C4-2B (cell line): ENCODE measurements at regions not wholly inside any gene's neighbourhood (a gene's known extent, or its start where the extent isn't known, plus 50 kb on each side); places are given as distances from the start of the nearest gene placed in this dataset.
"Not testable (repeated sequence)": the region's sequence is repeated elsewhere in the genome, so short reads cannot be mapped to it uniquely, and the experiment has no call there.

Experiments used
- H3K27ac ChIP-seq: fragments of 450-650 bp; 2 replicates; pipeline ENCODE4 v1.5.1; 2017
- ZFX ChIP-seq: fragments of 450-650 bp; IDR thresholded peaks from 2 replicates; pipeline ENCODE4 v1.6.1; 2017
- TF ChIP-seq, protein P1 (sequence below): fragments of 450-650 bp; conservative IDR thresholded peaks from 2 replicates; pipeline ENCODE4 v1.5.1; 2017; ENCODE audit warnings: mild to moderate bottlenecking

DNA sequence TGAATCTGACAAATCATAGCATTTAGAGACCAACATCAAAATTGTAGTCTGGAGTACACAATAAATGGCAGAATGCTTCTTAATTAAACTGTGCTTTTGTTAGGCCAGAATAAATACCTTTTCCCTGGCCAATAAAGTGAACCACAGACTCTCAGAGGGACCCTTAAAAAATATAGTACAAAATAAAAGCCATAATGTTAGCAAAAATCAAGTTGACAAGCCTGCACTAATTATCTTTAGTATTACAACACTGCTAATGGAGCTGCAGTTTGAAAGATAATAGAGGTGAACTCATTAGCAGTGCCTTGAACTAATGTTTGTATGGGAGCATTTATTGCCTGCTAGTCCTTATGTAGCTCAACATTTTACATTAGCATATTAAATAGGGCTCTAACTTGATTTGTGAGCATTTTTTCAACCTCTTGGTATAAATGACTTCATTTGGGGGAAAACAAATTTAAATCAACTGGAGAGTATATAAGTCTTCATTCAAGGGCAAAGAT lies 801.3 kb downstream of the EPHA3 start:
- no peak for TF ChIP-seq ZFX
- TF ChIP-seq, protein P1, sequence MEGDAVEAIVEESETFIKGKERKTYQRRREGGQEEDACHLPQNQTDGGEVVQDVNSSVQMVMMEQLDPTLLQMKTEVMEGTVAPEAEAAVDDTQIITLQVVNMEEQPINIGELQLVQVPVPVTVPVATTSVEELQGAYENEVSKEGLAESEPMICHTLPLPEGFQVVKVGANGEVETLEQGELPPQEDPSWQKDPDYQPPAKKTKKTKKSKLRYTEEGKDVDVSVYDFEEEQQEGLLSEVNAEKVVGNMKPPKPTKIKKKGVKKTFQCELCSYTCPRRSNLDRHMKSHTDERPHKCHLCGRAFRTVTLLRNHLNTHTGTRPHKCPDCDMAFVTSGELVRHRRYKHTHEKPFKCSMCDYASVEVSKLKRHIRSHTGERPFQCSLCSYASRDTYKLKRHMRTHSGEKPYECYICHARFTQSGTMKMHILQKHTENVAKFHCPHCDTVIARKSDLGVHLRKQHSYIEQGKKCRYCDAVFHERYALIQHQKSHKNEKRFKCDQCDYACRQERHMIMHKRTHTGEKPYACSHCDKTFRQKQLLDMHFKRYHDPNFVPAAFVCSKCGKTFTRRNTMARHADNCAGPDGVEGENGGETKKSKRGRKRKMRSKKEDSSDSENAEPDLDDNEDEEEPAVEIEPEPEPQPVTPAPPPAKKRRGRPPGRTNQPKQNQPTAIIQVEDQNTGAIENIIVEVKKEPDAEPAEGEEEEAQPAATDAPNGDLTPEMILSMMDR: no peak
- no peak overlapping the region for H3K27ac ChIP-seq

- TF ChIP-seq ZFX: no peak
- TF ChIP-seq, protein P1: no peak
- H3K27ac ChIP-seq: no peak overlapping the region
Measured at GRCh38 chr3:89912031-89912430, 804.6 kb downstream of the EPHA3 start.

DNA sequence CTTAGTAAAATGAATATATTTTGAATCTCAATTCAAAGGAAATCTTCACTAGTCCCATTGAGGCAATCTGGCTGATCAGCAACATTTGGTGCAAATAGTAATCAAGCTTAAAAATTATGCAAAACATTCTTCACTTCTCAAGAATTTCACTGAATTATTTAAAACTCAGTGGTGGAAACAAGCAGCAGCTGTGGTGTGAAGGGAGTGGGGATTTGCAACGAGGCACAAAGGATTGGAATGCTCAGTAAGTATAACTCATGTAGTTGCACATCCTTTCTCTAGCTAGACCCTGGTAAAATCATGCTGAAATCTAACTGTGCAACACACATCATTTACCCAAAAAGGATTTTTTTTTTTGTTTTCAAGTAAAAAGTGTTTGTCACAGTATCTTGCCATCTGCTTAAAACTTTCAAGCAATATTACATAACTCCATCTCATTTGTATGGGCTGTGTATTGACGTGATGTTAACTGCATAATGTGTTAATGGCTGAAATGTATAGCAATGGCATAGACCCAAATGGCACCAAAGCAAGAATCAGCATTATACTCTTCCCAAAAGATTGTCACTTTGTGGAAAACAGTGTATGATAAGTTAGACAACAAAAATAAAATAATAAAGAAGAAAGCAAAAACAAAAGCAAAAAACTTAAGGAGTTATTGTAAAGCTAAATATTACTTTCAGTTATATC lies 816.6 kb downstream of the EPHA3 start:
- H3K27ac ChIP-seq: no peak overlapping the region
- TF ChIP-seq, protein P1: no peak
- TF ChIP-seq ZFX: no peak

DNA sequence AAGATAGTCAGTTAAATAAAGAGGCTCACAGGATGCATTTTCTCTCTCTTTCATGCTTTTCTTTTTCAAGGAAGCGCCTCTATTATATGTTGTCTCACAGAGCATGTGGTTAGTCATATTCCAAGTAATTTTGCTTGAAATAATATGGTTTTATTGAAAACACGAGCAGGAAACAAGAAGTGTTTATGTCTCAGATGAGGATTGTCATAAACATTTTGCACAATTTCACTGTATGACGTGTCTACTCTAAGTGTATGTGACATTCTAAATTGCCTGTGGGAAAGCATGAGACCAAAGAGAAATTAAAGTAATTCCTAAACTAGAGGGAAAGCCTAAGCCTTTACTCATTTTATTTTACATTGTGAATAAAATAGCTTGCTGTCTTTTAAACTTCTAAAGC lies 818.6 kb downstream of the EPHA3 start:
- H3K27ac ChIP-seq: no peak overlapping the region
- TF ChIP-seq ZFX: no peak
- TF ChIP-seq, protein P1: no peak

DNA sequence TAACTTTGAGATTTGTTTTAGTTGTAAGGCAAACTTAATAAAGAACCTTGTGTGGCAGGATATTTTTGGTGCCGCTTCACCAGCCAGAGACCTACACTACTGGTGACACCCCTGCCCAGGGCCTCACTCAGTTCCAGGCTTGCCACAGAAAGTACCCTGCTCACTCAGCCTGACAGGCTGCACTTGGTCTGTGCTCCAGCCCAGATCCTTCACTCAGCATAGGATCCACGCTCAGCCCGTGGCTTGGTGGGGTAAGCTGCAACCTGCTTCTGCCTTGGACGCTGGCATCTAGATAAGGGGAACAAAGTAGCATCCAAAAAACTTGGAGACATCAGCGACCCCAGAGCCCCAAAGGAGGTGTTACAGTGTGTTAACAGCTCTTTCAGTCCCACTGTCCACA lies 825.5 kb downstream of the EPHA3 start:
- no peak for TF ChIP-seq ZFX
- TF ChIP-seq, protein P1: no peak

GRCh38 chr3:89944461-89944860 lies 837.0 kb downstream of the EPHA3 start:
- H3K27ac ChIP-seq: not testable (repeated sequence)

More for the DNA sequence above, 825.5 kb downstream of the EPHA3 start:
- H3K27ac ChIP-seq: no peak overlapping the region

DNA sequence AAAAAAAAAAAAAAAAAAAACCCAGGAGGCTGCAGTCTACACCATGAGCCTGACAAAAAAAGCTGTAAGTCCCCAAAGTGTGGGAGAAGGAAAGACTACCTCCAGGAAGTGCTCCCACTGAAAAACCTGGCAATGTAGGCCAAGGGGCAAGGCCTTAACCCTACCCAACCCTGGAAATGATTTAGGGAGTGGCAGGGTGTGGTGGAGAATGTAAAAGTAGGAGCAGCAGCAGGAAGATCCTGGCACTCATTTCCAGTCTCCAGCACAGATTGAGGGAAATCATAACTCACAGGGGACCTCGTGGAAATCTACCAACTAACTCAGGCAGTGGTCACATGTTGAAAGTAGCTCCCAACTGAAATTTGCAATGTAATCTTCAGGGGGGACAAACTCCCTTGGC lies 839.5 kb downstream of the EPHA3 start:
- no peak for TF ChIP-seq ZFX
- TF ChIP-seq, protein P1: no peak
- H3K27ac ChIP-seq: no peak overlapping the region

- no peak overlapping the region for H3K27ac ChIP-seq
- TF ChIP-seq, protein P1: 0 out of 2 replicates have a peak, but pooled peaks have one; percentile 8
- no peak for TF ChIP-seq ZFX
Measured at GRCh38 chr3:89947337-89947954, 840.0 kb downstream of the EPHA3 start.
